GM19455 (cell line): ENCODE measurements at regions not wholly inside any gene's neighbourhood (a gene's known extent, or its start where the extent isn't known, plus 50 kb on each side); places are given as distances from the start of the nearest gene placed in this dataset.
"Not testable (repeated sequence)": the region's sequence is repeated elsewhere in the genome, so short reads cannot be mapped to it uniquely, and the experiment has no call there.

Source experiments
- ATAC-seq: cut with Tn5 transposase; IDR thresholded peaks from one replicate; pipeline ENCODE4 v1.9.1; 2021; ENCODE audit not compliant: unreplicated experiment

GRCh38 chr7:79786187-79786586 lies 332.7 kb upstream of the MAGI2 start:
- no peak for ATAC-seq

- ATAC-seq, result no peak
These were observed 332.1 kb upstream of the MAGI2 start for GRCh38 chr7:79785556-79785955.

GRCh38 chr7:79782906-79783305 lies 329.4 kb upstream of the MAGI2 start:
- no peak for ATAC-seq

- ATAC-seq, result no peak
These were observed 328.8 kb upstream of the MAGI2 start for GRCh38 chr7:79782256-79782655.

GRCh38 chr7:79781716-79782115 lies 328.2 kb upstream of the MAGI2 start:
- ATAC-seq, result no peak

- no peak for ATAC-seq
These were observed 325.6 kb upstream of the MAGI2 start for GRCh38 chr7:79778786-79779770.

GRCh38 chr7:79775911-79776310 lies 322.4 kb upstream of the MAGI2 start:
- ATAC-seq, result no peak

GRCh38 chr7:79774150-79774549 lies 320.7 kb upstream of the MAGI2 start:
- ATAC-seq, result no peak

- ATAC-seq, result no peak
These were observed 317.5 kb upstream of the MAGI2 start for GRCh38 chr7:79770970-79771369.

- ATAC-seq, result no peak
These were observed 316.6 kb upstream of the MAGI2 start for GRCh38 chr7:79770063-79770462.

- ATAC-seq, result not testable (repeated sequence)
These were observed 314.6 kb upstream of the MAGI2 start for GRCh38 chr7:79767876-79768560.

GRCh38 chr7:79767192-79767591 lies 313.7 kb upstream of the MAGI2 start:
- not testable (repeated sequence) for ATAC-seq

GRCh38 chr7:79761876-79762429 lies 308.5 kb upstream of the MAGI2 start:
- no peak for ATAC-seq

- ATAC-seq, result not testable (repeated sequence)
These were observed 297.5 kb upstream of the MAGI2 start for GRCh38 chr7:79750941-79751340.

GRCh38 chr7:79749856-79750255 lies 296.4 kb upstream of the MAGI2 start:
- ATAC-seq, result no peak

GRCh38 chr7:79741684-79742083 lies 288.2 kb upstream of the MAGI2 start:
- no peak for ATAC-seq

GRCh38 chr7:79740076-79740475 lies 286.6 kb upstream of the MAGI2 start:
- no peak for ATAC-seq

- not testable (repeated sequence) for ATAC-seq
These were observed 285.7 kb upstream of the MAGI2 start for GRCh38 chr7:79739036-79739709.

- no peak for ATAC-seq
These were observed 283.0 kb upstream of the MAGI2 start for GRCh38 chr7:79736418-79736817.

GRCh38 chr7:79735012-79735411 lies 281.5 kb upstream of the MAGI2 start:
- ATAC-seq, result no peak

GRCh38 chr7:79734181-79734580 lies 280.7 kb upstream of the MAGI2 start:
- no peak for ATAC-seq
